H9 (cell line): ENCODE measurements at regions not wholly inside any gene's neighbourhood (a gene's known extent, or its start where the extent isn't known, plus 50 kb on each side); places are given as distances from the start of the nearest gene placed in this dataset.

Source experiments
- DNase-seq: peaks from one replicate; pipeline ENCODE4 v3.0.0-alpha.2; 2017
- H2AFZ ChIP-seq: one replicate; pipeline ENCODE4 v1.6.1; 2013; ENCODE audit warnings: mild to moderate bottlenecking, low read length, control low read depth, moderate library complexity
- H2AK5ac ChIP-seq: 2 replicates; pipeline ENCODE4 v1.6.1; 2013; ENCODE audit warnings: low read length, control low read depth, mixed read lengths; ENCODE audit not compliant: insufficient read length
- H2BK120ac ChIP-seq: one replicate; pipeline ENCODE4 v1.6.1; 2013; ENCODE audit warnings: low read depth, mild to moderate bottlenecking, low read length, control low read depth, inconsistent platforms; ENCODE audit not compliant: poor library complexity, severe bottlenecking
- H2BK12ac ChIP-seq: 2 replicates; pipeline ENCODE4 v1.6.1; 2013; ENCODE audit warnings: low read length, control low read depth, mixed read lengths, low read depth; ENCODE audit not compliant: insufficient read length
- H2BK15ac ChIP-seq: 2 replicates; pipeline ENCODE4 v1.6.1; 2013; ENCODE audit warnings: low read depth, low read length, control low read depth
- H2BK20ac ChIP-seq: one replicate; pipeline ENCODE4 v1.6.1; 2013; ENCODE audit warnings: low read depth, mild to moderate bottlenecking, low read length, control low read depth, inconsistent platforms; ENCODE audit not compliant: poor library complexity, severe bottlenecking
- H2BK5ac ChIP-seq: 2 replicates; pipeline ENCODE4 v1.6.1; 2013; ENCODE audit warnings: low read length, control low read depth, mixed read lengths; ENCODE audit not compliant: insufficient read length
- H3K14ac ChIP-seq: 2 replicates; pipeline ENCODE4 v1.6.1; 2013; ENCODE audit warnings: low read length, control low read depth; ENCODE audit not compliant: insufficient read depth
- H3K18ac ChIP-seq: 2 replicates; pipeline ENCODE4 v1.6.1; 2013; ENCODE audit warnings: low read depth, mild to moderate bottlenecking, mixed read lengths, low read length, control low read depth; ENCODE audit not compliant: insufficient read length
- H3K23ac ChIP-seq: 2 replicates; pipeline ENCODE4 v1.6.1; 2013; ENCODE audit warnings: low read length, control low read depth, mixed read lengths, low read depth; ENCODE audit not compliant: insufficient read length
- H3K23me2 ChIP-seq: 2 replicates; pipeline ENCODE4 v1.6.1; 2013; ENCODE audit warnings: low read depth, mild to moderate bottlenecking, mixed read lengths, low read length, control low read depth; ENCODE audit not compliant: insufficient read length, poor library complexity, severe bottlenecking
- H3K27ac ChIP-seq: 2 replicates; pipeline ENCODE4 v1.5.1; 2013; ENCODE audit warnings: low read length, control low read depth, mixed read lengths, low read depth; ENCODE audit not compliant: insufficient read length
- H3K27me3 ChIP-seq: 2 replicates; pipeline ENCODE4 v1.6.1; 2013; ENCODE audit warnings: low read length, control low read depth, inconsistent platforms; ENCODE audit not compliant: insufficient read depth
- H3K4ac ChIP-seq: 2 replicates; pipeline ENCODE4 v1.6.1; 2013; ENCODE audit warnings: low read depth, mild to moderate bottlenecking, control low read depth, inconsistent platforms, low read length, moderate library complexity
- H3K4me1 ChIP-seq: 2 replicates; pipeline ENCODE4 v1.6.1; 2013; ENCODE audit warnings: low read length, control low read depth, inconsistent platforms; ENCODE audit not compliant: insufficient read depth
- H3K4me2 ChIP-seq: 2 replicates; pipeline ENCODE4 v1.6.1; 2013; ENCODE audit warnings: low read length, control low read depth, mixed read lengths; ENCODE audit not compliant: insufficient read length, insufficient read depth
- H3K56ac ChIP-seq: 2 replicates; pipeline ENCODE4 v1.6.1; 2013; ENCODE audit warnings: low read depth, mild to moderate bottlenecking, mixed read lengths, low read length, control low read depth; ENCODE audit not compliant: insufficient read length
- H3K79me1 ChIP-seq: 2 replicates; pipeline ENCODE4 v1.6.1; 2013; ENCODE audit warnings: low read depth, mild to moderate bottlenecking, moderate library complexity, low read length, control low read depth, inconsistent platforms; ENCODE audit not compliant: insufficient read depth, poor library complexity, severe bottlenecking
- H3K79me2 ChIP-seq: 2 replicates; pipeline ENCODE4 v1.6.1; 2013; ENCODE audit warnings: low read length, control low read depth, inconsistent platforms; ENCODE audit not compliant: insufficient read depth
- H3K9ac ChIP-seq: 2 replicates; pipeline ENCODE4 v1.6.1; 2013; ENCODE audit warnings: low read length, control low read depth, mixed read lengths; ENCODE audit not compliant: insufficient read length; ENCODE audit errors: extremely low read depth
- H3K9me3 ChIP-seq: one replicate; pipeline ENCODE4 v1.6.1; 2013; ENCODE audit warnings: low read depth, low read length, inconsistent platforms; ENCODE audit not compliant: control insufficient read depth
- H3T11ph ChIP-seq: one replicate; pipeline ENCODE4 v1.6.1; 2013; ENCODE audit warnings: mild to moderate bottlenecking, low read length, control low read depth, inconsistent platforms
- H4K20me1 ChIP-seq: one replicate; pipeline ENCODE4 v1.6.1; 2013; ENCODE audit not compliant: control insufficient read depth, insufficient read length, insufficient read depth
- H4K5ac ChIP-seq: 2 replicates; pipeline ENCODE4 v1.6.1; 2013; ENCODE audit warnings: low read depth, mild to moderate bottlenecking, mixed read lengths, low read length, control low read depth; ENCODE audit not compliant: insufficient read length
- H4K8ac ChIP-seq: replicated peaks from 2 replicates; pipeline ENCODE4 v1.6.1; 2013; ENCODE audit warnings: low read length, control low read depth, mixed read lengths, low read depth; ENCODE audit not compliant: insufficient read length
- H4K91ac ChIP-seq: 2 replicates; pipeline ENCODE4 v1.6.1; 2013; ENCODE audit warnings: low read depth, mild to moderate bottlenecking, moderate library complexity, mixed read lengths, low read length, control low read depth; ENCODE audit not compliant: insufficient read length
- H3K27ac Mint-ChIP-seq, 3 experiments: 2 replicates in 2 of 3; 3 replicates in 1 of 3; pipeline ENCODE4 v1.8.0; 2020 to 2021; ENCODE audit warnings: mixed read lengths in 3 of 3, mild to moderate bottlenecking in 1 of 3, moderate library complexity in 1 of 3
- H3K27me3 Mint-ChIP-seq: 2 replicates; pipeline ENCODE4 v1.8.0; 2021; ENCODE audit warnings: low read depth, mild to moderate bottlenecking, moderate library complexity, mixed read lengths
- H3K36me3 Mint-ChIP-seq, 3 experiments: 2 replicates in 2 of 3; 3 replicates in 1 of 3; pipeline ENCODE4 v1.8.0; 2020 to 2021; ENCODE audit warnings: low read depth in 3 of 3, mixed read lengths in 3 of 3; ENCODE audit not compliant: insufficient read depth in 1 of 3
- H3K4me1 Mint-ChIP-seq, 2 experiments: 2 replicates each; pipeline ENCODE4 v1.8.0; 2020; ENCODE audit warnings: mixed read lengths in 2 of 2
- H3K4me3 Mint-ChIP-seq, 2 experiments: 2 replicates in 1 of 2; 3 replicates in 1 of 2; pipeline ENCODE4 v1.8.0; 2020 to 2021; ENCODE audit warnings: mild to moderate bottlenecking in 2 of 2, mixed read lengths in 2 of 2, moderate library complexity in 1 of 2
- H3K9me3 Mint-ChIP-seq, 2 experiments: 2 replicates in 1 of 2; 3 replicates in 1 of 2; pipeline ENCODE4 v1.8.0; 2020; ENCODE audit warnings: mild to moderate bottlenecking in 2 of 2, mixed read lengths in 2 of 2, moderate library complexity in 1 of 2
- WGBS: extraction: QIAGEN DNeasy Blood & Tissue Kit; methylation state at CpG from one replicate; pipeline ENCODE4 v1.1.7; 2013; ENCODE audit warnings: missing lambda C conversion rate, low lambda C conversion rate, mixed read lengths; ENCODE audit not compliant: insufficient read length; ENCODE audit errors: extremely low coverage; 5-methylcytosine and 5-hydroxymethylcytosine counted together
- TF ChIP-seq, protein P1 (sequence below): fragments of 200-600 bp; sonication (generic); conservative IDR thresholded peaks from 3 replicates; pipeline ENCODE4 v1.8.0; 2021; ENCODE audit warnings: antibody characterized with exemption, mild to moderate bottlenecking

DNA sequence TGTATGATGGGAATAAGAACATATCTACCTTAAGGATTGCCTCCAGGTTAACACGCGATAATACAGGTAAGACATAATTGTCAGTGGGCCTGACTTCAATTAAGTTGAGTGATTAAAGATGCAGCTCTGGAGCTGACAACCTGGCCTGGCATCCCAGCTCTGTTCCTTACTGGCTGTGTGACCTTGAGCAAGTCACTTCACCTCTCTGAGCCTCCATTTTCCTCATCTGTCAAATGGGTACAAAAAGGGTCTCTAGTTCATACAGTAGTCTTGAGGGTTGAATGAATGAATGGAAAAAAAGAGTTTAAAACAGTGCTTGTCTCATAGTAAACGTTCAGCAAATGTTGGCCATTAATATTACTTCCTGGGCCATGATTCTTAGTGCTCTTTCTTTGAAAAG, 213.9 kb downstream of the PHETA1 start:
- Histone ChIP-seq H3K4ac (no peak overlapping the region), H3K18ac (no peak overlapping the region), H2BK120ac (no peak overlapping the region), H3K4me1 (peaks cover 5% of the 10 kb centered on the region; the same call in 1 of the 2 replicates), H3K79me2 (no peaks in the 10 kb centered on the region), H2AFZ (no peak overlapping the region), H3T11ph (no peak overlapping the region), H3K23me2 (no peaks in the 10 kb centered on the region), H3K9ac (no peak overlapping the region), H3K27ac (no peak overlapping the region), H3K9me3 (no peaks in the 10 kb centered on the region), H2BK12ac (no peak overlapping the region), H3K27me3 (no peaks in the 10 kb centered on the region), H2BK5ac (no peak overlapping the region), H2BK20ac (no peak overlapping the region), H3K4me2 (no peak overlapping the region), H3K14ac (no peak overlapping the region), H4K20me1 (no peaks in the 10 kb centered on the region), H2BK15ac (no peak overlapping the region), H2AK5ac (no peak overlapping the region), H4K91ac (no peak overlapping the region), H4K5ac (no peak overlapping the region), H3K23ac (no peak overlapping the region), H4K8ac (no peak overlapping the region), H3K79me1 (no peaks in the 10 kb centered on the region), H3K56ac (no peak overlapping the region)
- no peak overlapping the region for H3K4me3 Mint-ChIP-seq
- WGBS = no CpG with 5 or more reads among the region's 3 CpGs
- H3K27me3 Mint-ChIP-seq = peaks cover 7% of the 10 kb centered on the region
- no peaks in the 10 kb centered on the region for H3K9me3 Mint-ChIP-seq
- TF ChIP-seq, protein P1, sequence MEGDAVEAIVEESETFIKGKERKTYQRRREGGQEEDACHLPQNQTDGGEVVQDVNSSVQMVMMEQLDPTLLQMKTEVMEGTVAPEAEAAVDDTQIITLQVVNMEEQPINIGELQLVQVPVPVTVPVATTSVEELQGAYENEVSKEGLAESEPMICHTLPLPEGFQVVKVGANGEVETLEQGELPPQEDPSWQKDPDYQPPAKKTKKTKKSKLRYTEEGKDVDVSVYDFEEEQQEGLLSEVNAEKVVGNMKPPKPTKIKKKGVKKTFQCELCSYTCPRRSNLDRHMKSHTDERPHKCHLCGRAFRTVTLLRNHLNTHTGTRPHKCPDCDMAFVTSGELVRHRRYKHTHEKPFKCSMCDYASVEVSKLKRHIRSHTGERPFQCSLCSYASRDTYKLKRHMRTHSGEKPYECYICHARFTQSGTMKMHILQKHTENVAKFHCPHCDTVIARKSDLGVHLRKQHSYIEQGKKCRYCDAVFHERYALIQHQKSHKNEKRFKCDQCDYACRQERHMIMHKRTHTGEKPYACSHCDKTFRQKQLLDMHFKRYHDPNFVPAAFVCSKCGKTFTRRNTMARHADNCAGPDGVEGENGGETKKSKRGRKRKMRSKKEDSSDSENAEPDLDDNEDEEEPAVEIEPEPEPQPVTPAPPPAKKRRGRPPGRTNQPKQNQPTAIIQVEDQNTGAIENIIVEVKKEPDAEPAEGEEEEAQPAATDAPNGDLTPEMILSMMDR = no peak
- peaks cover 27 to 50% of the 10 kb centered on the region in 2 experiments for H3K4me1 Mint-ChIP-seq
- no peak for DNase-seq
- no peak overlapping the region for H3K27ac Mint-ChIP-seq
- H3K36me3 Mint-ChIP-seq = no peaks in the 10 kb centered on the region; a peak in 1 of 7 replicates
